ENCODE measurements at regions not wholly inside any gene's neighbourhood (a gene's known extent, or its start where the extent isn't known, plus 50 kb on each side); places are given as distances from the start of the nearest gene placed in this dataset.

DNA sequence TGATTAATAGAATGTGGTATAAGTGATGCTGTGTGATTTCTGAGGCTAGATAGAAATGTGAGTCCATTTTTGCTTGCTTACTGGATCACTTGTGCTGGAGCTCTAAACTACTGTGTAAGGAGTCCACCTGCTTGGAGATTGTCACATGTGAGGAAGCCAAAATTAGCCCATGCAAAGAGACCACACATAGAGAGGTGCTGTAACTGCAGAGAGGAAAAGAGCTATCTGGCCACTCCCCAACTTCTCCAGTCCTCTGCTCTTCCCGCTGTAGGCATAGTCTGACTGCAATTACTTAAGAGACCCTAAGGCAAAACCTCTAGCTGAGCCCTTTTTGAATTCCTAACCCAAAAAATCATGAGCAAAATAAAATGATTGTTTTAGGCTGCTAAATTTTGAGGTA lies 120.6 kb upstream of the FBXO11 start:
- Histone ChIP-seq H3K79me2 (replicated peaks; ENCODE audit: insufficient read depth) (no peaks in the 10 kb centered on the region), H3K9me2 (ENCODE audit: insufficient read depth) (no peaks in the 10 kb centered on the region), H3F3A (replicated peaks; ENCODE audit: low read depth) (no peaks in the 10 kb centered on the region), H3K27ac (ENCODE audit: low read depth) (no peak overlapping the region), H3K4me1 (ENCODE audit: insufficient read depth) (no peaks in the 10 kb centered on the region), H3K36me3 (ENCODE audit: insufficient read depth) (no peaks in the 10 kb centered on the region), H4K20me1 (replicated peaks; ENCODE audit: insufficient read depth) (no peaks in the 10 kb centered on the region), H3K4me2 (no peak overlapping the region), H3K27me3 (ENCODE audit: insufficient read depth) (no peaks in the 10 kb centered on the region), H2AFZ (no peak overlapping the region), H3K4me3 (no peak overlapping the region)
- Mint-ChIP-seq H3K4me3 (no peak overlapping the region), H3K36me3 (ENCODE audit: low read depth) (no peaks in the 10 kb centered on the region), H3K27ac (no peak overlapping the region), H3K9me3 (no peaks in the 10 kb centered on the region), H3K4me1 (peaks cover 3% of the 10 kb centered on the region; the same call in 1 of the 3 replicates), H3K27me3 (ENCODE audit: insufficient read depth, low read depth, poor library complexity) (no peaks in the 10 kb centered on the region)
- TF ChIP-seq NANOG (IDR thresholded peaks at IDR 0.05; ENCODE audit: borderline replicate concordance) (no peak), JUNB (IDR thresholded peaks at IDR 0.05; ENCODE audit: unreplicated experiment) (no peak), CREB1 (CRISPR knock-in tag; IDR thresholded peaks at IDR 0.05; ENCODE audit: low read depth) (no peak), EZH2phosphoT487 (IDR thresholded peaks at IDR 0.05; ENCODE audit: unreplicated experiment) (no peak), ZNF114 (CRISPR knock-in tag; IDR thresholded peaks at IDR 0.05) (no peak), POLR2AphosphoS5 (IDR thresholded peaks at IDR 0.05; ENCODE audit: low read depth) (no peak), STAT1 (IDR thresholded peaks at IDR 0.05; ENCODE audit: unreplicated experiment) (no peak), EZH2 (IDR thresholded peaks at IDR 0.05; ENCODE audit: low read depth, unreplicated experiment) (no peak), ZNF331 (CRISPR knock-in tag; IDR thresholded peaks at IDR 0.05; ENCODE audit: low read depth) (no peak)
- TF ChIP-seq, protein P1, sequence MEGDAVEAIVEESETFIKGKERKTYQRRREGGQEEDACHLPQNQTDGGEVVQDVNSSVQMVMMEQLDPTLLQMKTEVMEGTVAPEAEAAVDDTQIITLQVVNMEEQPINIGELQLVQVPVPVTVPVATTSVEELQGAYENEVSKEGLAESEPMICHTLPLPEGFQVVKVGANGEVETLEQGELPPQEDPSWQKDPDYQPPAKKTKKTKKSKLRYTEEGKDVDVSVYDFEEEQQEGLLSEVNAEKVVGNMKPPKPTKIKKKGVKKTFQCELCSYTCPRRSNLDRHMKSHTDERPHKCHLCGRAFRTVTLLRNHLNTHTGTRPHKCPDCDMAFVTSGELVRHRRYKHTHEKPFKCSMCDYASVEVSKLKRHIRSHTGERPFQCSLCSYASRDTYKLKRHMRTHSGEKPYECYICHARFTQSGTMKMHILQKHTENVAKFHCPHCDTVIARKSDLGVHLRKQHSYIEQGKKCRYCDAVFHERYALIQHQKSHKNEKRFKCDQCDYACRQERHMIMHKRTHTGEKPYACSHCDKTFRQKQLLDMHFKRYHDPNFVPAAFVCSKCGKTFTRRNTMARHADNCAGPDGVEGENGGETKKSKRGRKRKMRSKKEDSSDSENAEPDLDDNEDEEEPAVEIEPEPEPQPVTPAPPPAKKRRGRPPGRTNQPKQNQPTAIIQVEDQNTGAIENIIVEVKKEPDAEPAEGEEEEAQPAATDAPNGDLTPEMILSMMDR (conservative IDR thresholded peaks at IDR 0.05; ENCODE audit: low read depth in 2 of 2) = no peak
- TF ChIP-seq, protein P2, sequence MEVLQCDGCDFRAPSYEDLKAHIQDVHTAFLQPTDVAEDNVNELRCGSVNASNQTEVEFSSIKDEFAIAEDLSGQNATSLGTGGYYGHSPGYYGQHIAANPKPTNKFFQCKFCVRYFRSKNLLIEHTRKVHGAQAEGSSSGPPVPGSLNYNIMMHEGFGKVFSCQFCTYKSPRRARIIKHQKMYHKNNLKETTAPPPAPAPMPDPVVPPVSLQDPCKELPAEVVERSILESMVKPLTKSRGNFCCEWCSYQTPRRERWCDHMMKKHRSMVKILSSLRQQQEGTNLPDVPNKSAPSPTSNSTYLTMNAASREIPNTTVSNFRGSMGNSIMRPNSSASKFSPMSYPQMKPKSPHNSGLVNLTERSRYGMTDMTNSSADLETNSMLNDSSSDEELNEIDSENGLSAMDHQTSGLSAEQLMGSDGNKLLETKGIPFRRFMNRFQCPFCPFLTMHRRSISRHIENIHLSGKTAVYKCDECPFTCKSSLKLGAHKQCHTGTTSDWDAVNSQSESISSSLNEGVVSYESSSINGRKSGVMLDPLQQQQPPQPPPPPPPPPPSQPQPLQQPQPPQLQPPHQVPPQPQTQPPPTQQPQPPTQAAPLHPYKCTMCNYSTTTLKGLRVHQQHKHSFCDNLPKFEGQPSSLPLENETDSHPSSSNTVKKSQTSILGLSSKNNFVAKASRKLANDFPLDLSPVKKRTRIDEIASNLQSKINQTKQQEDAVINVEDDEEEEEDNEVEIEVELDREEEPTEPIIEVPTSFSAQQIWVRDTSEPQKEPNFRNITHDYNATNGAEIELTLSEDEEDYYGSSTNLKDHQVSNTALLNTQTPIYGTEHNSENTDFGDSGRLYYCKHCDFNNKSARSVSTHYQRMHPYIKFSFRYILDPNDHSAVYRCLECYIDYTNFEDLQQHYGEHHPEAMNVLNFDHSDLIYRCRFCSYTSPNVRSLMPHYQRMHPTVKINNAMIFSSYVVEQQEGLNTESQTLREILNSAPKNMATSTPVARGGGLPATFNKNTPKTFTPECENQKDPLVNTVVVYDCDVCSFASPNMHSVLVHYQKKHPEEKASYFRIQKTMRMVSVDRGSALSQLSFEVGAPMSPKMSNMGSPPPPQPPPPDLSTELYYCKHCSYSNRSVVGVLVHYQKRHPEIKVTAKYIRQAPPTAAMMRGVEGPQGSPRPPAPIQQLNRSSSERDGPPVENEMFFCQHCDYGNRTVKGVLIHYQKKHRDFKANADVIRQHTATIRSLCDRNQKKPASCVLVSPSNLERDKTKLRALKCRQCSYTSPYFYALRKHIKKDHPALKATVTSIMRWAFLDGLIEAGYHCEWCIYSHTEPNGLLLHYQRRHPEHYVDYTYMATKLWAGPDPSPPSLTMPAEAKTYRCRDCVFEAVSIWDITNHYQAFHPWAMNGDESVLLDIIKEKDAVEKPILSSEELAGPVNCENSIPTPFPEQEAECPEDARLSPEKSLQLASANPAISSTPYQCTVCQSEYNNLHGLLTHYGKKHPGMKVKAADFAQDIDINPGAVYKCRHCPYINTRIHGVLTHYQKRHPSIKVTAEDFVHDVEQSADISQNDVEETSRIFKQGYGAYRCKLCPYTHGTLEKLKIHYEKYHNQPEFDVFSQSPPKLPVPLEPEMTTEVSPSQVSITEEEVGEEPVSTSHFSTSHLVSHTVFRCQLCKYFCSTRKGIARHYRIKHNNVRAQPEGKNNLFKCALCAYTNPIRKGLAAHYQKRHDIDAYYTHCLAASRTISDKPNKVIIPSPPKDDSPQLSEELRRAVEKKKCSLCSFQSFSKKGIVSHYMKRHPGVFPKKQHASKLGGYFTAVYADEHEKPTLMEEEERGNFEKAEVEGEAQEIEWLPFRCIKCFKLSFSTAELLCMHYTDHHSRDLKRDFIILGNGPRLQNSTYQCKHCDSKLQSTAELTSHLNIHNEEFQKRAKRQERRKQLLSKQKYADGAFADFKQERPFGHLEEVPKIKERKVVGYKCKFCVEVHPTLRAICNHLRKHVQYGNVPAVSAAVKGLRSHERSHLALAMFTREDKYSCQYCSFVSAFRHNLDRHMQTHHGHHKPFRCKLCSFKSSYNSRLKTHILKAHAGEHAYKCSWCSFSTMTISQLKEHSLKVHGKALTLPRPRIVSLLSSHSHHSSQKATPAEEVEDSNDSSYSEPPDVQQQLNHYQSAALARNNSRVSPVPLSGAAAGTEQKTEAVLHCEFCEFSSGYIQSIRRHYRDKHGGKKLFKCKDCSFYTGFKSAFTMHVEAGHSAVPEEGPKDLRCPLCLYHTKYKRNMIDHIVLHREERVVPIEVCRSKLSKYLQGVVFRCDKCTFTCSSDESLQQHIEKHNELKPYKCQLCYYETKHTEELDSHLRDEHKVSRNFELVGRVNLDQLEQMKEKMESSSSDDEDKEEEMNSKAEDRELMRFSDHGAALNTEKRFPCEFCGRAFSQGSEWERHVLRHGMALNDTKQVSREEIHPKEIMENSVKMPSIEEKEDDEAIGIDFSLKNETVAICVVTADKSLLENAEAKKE (CRISPR knock-in tag; IDR thresholded peaks at IDR 0.05) = no peak
- TF ChIP-seq, protein P3, sequence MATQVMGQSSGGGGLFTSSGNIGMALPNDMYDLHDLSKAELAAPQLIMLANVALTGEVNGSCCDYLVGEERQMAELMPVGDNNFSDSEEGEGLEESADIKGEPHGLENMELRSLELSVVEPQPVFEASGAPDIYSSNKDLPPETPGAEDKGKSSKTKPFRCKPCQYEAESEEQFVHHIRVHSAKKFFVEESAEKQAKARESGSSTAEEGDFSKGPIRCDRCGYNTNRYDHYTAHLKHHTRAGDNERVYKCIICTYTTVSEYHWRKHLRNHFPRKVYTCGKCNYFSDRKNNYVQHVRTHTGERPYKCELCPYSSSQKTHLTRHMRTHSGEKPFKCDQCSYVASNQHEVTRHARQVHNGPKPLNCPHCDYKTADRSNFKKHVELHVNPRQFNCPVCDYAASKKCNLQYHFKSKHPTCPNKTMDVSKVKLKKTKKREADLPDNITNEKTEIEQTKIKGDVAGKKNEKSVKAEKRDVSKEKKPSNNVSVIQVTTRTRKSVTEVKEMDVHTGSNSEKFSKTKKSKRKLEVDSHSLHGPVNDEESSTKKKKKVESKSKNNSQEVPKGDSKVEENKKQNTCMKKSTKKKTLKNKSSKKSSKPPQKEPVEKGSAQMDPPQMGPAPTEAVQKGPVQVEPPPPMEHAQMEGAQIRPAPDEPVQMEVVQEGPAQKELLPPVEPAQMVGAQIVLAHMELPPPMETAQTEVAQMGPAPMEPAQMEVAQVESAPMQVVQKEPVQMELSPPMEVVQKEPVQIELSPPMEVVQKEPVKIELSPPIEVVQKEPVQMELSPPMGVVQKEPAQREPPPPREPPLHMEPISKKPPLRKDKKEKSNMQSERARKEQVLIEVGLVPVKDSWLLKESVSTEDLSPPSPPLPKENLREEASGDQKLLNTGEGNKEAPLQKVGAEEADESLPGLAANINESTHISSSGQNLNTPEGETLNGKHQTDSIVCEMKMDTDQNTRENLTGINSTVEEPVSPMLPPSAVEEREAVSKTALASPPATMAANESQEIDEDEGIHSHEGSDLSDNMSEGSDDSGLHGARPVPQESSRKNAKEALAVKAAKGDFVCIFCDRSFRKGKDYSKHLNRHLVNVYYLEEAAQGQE (IDR thresholded peaks at IDR 0.05; ENCODE audit: unreplicated experiment) = no peak
- TF ChIP-seq, protein P4, sequence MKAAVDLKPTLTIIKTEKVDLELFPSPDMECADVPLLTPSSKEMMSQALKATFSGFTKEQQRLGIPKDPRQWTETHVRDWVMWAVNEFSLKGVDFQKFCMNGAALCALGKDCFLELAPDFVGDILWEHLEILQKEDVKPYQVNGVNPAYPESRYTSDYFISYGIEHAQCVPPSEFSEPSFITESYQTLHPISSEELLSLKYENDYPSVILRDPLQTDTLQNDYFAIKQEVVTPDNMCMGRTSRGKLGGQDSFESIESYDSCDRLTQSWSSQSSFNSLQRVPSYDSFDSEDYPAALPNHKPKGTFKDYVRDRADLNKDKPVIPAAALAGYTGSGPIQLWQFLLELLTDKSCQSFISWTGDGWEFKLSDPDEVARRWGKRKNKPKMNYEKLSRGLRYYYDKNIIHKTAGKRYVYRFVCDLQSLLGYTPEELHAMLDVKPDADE (IDR thresholded peaks at IDR 0.05) = no peak
- DNase-seq (ENCODE audit: low spot score) (no peak), ATAC-seq (peak; percentile 31; the same call in 2 of the 3 replicates)

Data from GM23338 (cell line).